ENCODE measurements at regions not wholly inside any gene's neighbourhood (a gene's known extent, or its start where the extent isn't known, plus 50 kb on each side); places are given as distances from the start of the nearest gene placed in this dataset.

- Histone ChIP-seq H3K9me1 (ENCODE audit: control insufficient read depth, extremely low read depth, insufficient read depth, low read length) (no peaks in the 10 kb centered on the region), H3K27me3 (ENCODE audit: control insufficient read depth, extremely low read depth, insufficient read depth, low read length) (no peaks in the 10 kb centered on the region), H3K36me3 (ENCODE audit: control insufficient read depth in 2 of 2, extremely low read depth in 1 of 2, insufficient read depth in 2 of 2, low read length in 2 of 2) (no peaks in the 10 kb centered on the region), H3K4me3 (ENCODE audit: control insufficient read depth in 2 of 3, extremely low read depth in 1 of 3, insufficient read depth in 2 of 3, low read depth in 1 of 3, low read length in 3 of 3) (no peak overlapping the region), H3K9me3 (ENCODE audit: control insufficient read depth, low read depth, low read length) (no peaks in the 10 kb centered on the region), H2AFZ (ENCODE audit: control insufficient read depth, low read length) (no peak overlapping the region), H3K27ac (ENCODE audit: control insufficient read depth, insufficient read depth, low read length) (no peak overlapping the region), H3K4me2 (ENCODE audit: control insufficient read depth, extremely low read depth, insufficient read depth, low read depth, low read length) (no peak overlapping the region), H4K20me1 (ENCODE audit: control insufficient read depth, extremely low read depth, insufficient read depth, low read length) (no peaks in the 10 kb centered on the region), H3K4me1 (ENCODE audit: control insufficient read depth, extremely low read depth, insufficient read depth, low read length) (peaks cover 20% of the 10 kb centered on the region), H3K79me2 (ENCODE audit: control insufficient read depth, insufficient read depth, low read length) (no peaks in the 10 kb centered on the region), H3K9ac (ENCODE audit: control insufficient read depth, extremely low read depth, insufficient read depth, low read length) (no peak overlapping the region)
- DNase-seq (ENCODE audit: low read depth, low spot score) (no peak), FAIRE-seq (no peak)
- TF ChIP-seq CTCF (optimal IDR thresholded peaks at IDR 0.05 in 1 of 3, IDR thresholded peaks at IDR 0.05 in 1 of 3, conservative IDR thresholded peaks at IDR 0.05 in 1 of 3; ENCODE audit: extremely low read depth in 1 of 3, insufficient read depth in 2 of 3, low read length in 3 of 3) = no peak
- no peak for TF ChIP-seq EZH2 (IDR thresholded peaks at IDR 0.05; ENCODE audit: low read length)
- dilution Hi-C loops (cut with MboI; ENCODE audit: extremely low pct_ligation_motif_present, low sequenced_read_pairs) = no loop called here
Measured at GRCh38 chr5:135237748-135238103, 161.3 kb downstream of the MACROH2A1 start.

GRCh38 chr5:135236908-135237747 lies 161.9 kb downstream of the MACROH2A1 start:
- no peak overlapping the region for H3K4me2 ChIP-seq (ENCODE audit: control insufficient read depth, extremely low read depth, insufficient read depth, low read depth, low read length)
- peaks cover 14% of the 10 kb centered on the region for H3K4me1 ChIP-seq (ENCODE audit: control insufficient read depth, extremely low read depth, insufficient read depth, low read length)
- H3K4me3 ChIP-seq (ENCODE audit: control insufficient read depth in 2 of 3, extremely low read depth in 1 of 3, insufficient read depth in 2 of 3, low read depth in 1 of 3, low read length in 3 of 3) = no peak overlapping the region
- H3K27me3 ChIP-seq (ENCODE audit: control insufficient read depth, extremely low read depth, insufficient read depth, low read length) = no peaks in the 10 kb centered on the region
- no peaks in the 10 kb centered on the region for H3K9me1 ChIP-seq (ENCODE audit: control insufficient read depth, extremely low read depth, insufficient read depth, low read length)
- H2AFZ ChIP-seq (ENCODE audit: control insufficient read depth, low read length) = no peak overlapping the region
- H3K36me3 ChIP-seq (ENCODE audit: control insufficient read depth in 2 of 2, extremely low read depth in 1 of 2, insufficient read depth in 2 of 2, low read length in 2 of 2) = no peaks in the 10 kb centered on the region
- no peak for DNase-seq (ENCODE audit: low read depth, low spot score)
- dilution Hi-C loops (cut with MboI; ENCODE audit: extremely low pct_ligation_motif_present, low sequenced_read_pairs) = no loop called here
- no peaks in the 10 kb centered on the region for H3K9me3 ChIP-seq (ENCODE audit: control insufficient read depth, low read depth, low read length)
- H3K27ac ChIP-seq (ENCODE audit: control insufficient read depth, insufficient read depth, low read length) = no peak overlapping the region
- no peaks in the 10 kb centered on the region for H3K79me2 ChIP-seq (ENCODE audit: control insufficient read depth, insufficient read depth, low read length)
- no peak for TF ChIP-seq CTCF (optimal IDR thresholded peaks at IDR 0.05 in 1 of 3, IDR thresholded peaks at IDR 0.05 in 1 of 3, conservative IDR thresholded peaks at IDR 0.05 in 1 of 3; ENCODE audit: extremely low read depth in 1 of 3, insufficient read depth in 2 of 3, low read length in 3 of 3)
- TF ChIP-seq EZH2 (IDR thresholded peaks at IDR 0.05; ENCODE audit: low read length) = no peak
- no peaks in the 10 kb centered on the region for H4K20me1 ChIP-seq (ENCODE audit: control insufficient read depth, extremely low read depth, insufficient read depth, low read length)
- H3K9ac ChIP-seq (ENCODE audit: control insufficient read depth, extremely low read depth, insufficient read depth, low read length) = no peak overlapping the region
- FAIRE-seq = no peak
